ENCODE measurements at regions not wholly inside any gene's neighbourhood (a gene's known extent, or its start where the extent isn't known, plus 50 kb on each side); places are given as distances from the start of the nearest gene placed in this dataset.

DNA sequence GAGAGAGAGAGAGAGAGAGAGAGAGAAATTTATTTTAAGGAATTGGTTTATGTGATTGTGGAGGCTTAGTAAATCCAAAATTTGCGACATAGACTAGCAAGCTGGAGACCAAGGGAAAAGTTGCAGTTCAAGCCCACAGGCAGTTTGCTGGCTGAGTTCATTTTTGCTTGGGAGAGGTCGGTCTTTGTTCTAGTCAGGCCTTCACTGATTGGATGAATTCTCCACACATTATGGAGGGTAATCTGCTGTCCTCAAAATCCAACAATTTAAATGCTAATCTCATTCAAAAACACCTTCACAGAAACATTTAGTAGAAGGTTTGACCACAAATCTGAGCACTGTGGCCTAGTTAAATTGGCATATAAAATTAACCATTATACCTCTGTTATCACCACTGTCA is 439.6 kb downstream of the EPM2A start:
- no peak overlapping the region for H3K4me3 ChIP-seq (ENCODE audit: low read depth, low read length)
- no peak for TF ChIP-seq CTCF (IDR thresholded peaks at IDR 0.05; ENCODE audit: borderline replicate concordance, insufficient read depth, low read depth, low read length)

DNA sequence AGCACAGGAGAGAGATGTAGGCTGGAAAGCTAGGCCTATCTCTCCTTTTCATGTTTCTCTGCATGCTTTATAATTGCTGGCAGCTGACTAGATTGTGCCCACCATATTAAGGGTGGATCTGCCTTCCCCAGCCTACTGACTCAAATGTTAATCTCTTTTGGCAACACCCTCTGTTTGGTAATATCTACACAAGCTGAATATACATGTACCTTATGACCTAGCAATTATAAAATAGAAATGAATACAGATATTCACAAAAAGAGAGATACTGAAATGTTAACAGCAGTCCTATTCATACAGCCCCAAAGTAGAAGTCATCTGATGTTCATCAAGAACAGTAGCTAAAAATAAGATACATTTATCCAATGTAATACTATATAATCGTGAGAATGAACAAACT is 429.6 kb downstream of the EPM2A start:
- no peak for TF ChIP-seq CTCF (IDR thresholded peaks at IDR 0.05; ENCODE audit: borderline replicate concordance, insufficient read depth, low read depth, low read length)

GRCh38 chr6:145306489-145306888 is 428.8 kb downstream of the EPM2A start:
- no peak for TF ChIP-seq CTCF (IDR thresholded peaks at IDR 0.05; ENCODE audit: borderline replicate concordance, insufficient read depth, low read depth, low read length)
- H3K4me3 ChIP-seq (ENCODE audit: low read depth, low read length) = no peak overlapping the region

More for the DNA sequence above, 429.6 kb downstream of the EPM2A start:
- H3K4me3 ChIP-seq (ENCODE audit: low read depth, low read length) = no peak overlapping the region

GRCh38 chr6:145309842-145310535 is 425.3 kb downstream of the EPM2A start:
- no peak for TF ChIP-seq CTCF (IDR thresholded peaks at IDR 0.05; ENCODE audit: borderline replicate concordance, insufficient read depth, low read depth, low read length)
- no peak overlapping the region for H3K4me3 ChIP-seq (ENCODE audit: low read depth, low read length)

DNA sequence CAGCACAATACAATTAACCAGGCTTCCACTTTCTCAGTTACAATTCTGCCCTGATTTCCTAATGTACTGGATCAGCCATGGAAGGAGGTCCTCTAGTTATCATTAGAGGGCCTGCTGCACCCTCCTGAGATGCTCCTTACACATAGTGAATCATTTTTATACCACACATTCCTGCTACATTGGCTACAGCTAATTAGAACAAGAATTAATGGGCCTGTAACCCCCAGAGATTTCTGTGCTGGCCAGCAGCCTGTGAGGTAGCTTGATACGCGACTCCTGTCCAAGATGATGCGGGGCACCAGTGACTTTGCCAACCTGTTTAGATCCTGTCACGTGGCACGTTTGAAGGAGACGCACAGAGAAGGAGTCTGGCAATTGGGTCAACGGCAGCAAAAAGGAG is 422.8 kb downstream of the EPM2A start:
- H3K4me3 ChIP-seq (ENCODE audit: low read depth, low read length) = no peak overlapping the region
- no peak for TF ChIP-seq CTCF (IDR thresholded peaks at IDR 0.05; ENCODE audit: borderline replicate concordance, insufficient read depth, low read depth, low read length)

DNA sequence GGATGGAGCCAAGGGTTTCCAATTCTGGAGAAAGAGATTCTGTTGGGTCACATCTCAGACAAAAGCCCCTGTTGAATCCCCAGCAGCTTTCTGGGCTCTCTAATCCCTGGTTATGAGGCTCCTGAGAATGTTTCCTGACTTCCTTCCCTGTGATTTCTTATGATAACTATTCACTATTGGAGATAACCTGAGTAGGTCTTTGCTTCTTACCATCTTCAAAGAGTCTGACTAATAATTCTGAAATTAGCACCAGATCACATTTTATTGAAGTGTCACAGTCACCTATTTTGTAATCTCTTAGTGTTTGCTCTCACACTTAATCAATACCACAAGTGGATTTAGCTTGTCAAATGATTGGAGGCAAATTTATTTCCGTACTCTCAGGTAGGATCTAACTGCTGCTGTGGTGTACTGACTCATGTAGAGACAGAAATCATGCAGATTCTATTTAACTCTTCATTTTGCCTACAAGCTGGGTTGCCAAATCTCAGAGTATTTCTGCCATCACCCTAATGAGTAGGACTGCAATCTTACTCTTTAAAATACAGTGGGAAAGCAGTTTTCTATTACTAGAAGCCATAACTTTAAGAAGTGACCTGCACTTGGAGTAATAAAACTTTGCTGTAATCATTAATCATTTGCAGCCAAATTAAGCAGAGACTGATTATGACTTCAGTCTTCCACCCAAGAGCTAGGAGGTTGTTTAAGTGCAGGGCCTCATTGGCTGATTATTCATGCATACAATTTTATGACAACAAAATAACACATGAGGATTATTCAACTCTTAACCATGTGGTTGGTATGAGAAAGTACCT is 422.1 kb downstream of the EPM2A start:
- TF ChIP-seq CTCF (IDR thresholded peaks at IDR 0.05; ENCODE audit: borderline replicate concordance, insufficient read depth, low read depth, low read length) = no peak
- H3K4me3 ChIP-seq (ENCODE audit: low read depth, low read length) = no peak overlapping the region
